WTC11 (cell line): ENCODE measurements at regions not wholly inside any gene's neighbourhood (a gene's known extent, or its start where the extent isn't known, plus 50 kb on each side); places are given as distances from the start of the nearest gene placed in this dataset.

Experiments
- ATF3 ChIP-seq: sonication (generic); formaldehyde crosslinking; conservative IDR thresholded peaks from 2 replicates; pipeline ENCODE4 v1.8.1; 2022; ENCODE audit warnings: mild to moderate bottlenecking, missing genetic modification reagents
- CTCF ChIP-seq: fragments of 200-600 bp; IDR thresholded peaks from 2 replicates; pipeline ENCODE4 v1.8.0; 2022; ENCODE audit warnings: antibody characterized with exemption
- NFYB ChIP-seq: sonication (generic); formaldehyde crosslinking; conservative IDR thresholded peaks from 2 replicates; pipeline ENCODE4 v1.8.0; 2022; ENCODE audit warnings: low read depth, missing genetic modification reagents

GRCh38 chr1:199472018-199472417, 555.5 kb upstream of the NR5A2 start:
- TF ChIP-seq ATF3, result no peak
- TF ChIP-seq CTCF, result no peak
- no peak for TF ChIP-seq NFYB (CRISPR knock-in tag)
